ENCODE measurements at regions not wholly inside any gene's neighbourhood (a gene's known extent, or its start where the extent isn't known, plus 50 kb on each side); places are given as distances from the start of the nearest gene placed in this dataset.

DNA sequence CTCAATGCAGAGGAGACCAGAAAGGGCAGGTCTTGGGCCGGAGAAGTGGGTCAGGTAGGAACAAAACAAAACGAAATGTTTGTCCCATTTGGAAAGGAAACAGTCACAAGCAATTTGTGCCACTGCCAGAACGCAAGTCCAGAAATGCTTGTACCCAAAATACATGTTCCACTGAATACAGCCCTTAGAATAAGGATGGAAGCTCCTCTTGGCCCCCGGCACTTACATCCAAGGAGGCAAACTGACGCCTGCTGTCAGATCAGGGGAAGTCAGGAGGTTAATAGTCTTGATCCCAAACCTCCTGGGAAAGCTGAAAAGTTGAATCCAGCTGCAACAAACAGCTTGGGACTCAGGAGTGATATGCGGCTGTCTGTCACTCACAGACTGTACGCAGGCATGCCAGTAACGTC is 75.9 kb upstream of the GALNT2 start:
- no peak for DNase-seq (ENCODE audit: low read depth in 2 of 3, low spot score in 1 of 3)

DNA sequence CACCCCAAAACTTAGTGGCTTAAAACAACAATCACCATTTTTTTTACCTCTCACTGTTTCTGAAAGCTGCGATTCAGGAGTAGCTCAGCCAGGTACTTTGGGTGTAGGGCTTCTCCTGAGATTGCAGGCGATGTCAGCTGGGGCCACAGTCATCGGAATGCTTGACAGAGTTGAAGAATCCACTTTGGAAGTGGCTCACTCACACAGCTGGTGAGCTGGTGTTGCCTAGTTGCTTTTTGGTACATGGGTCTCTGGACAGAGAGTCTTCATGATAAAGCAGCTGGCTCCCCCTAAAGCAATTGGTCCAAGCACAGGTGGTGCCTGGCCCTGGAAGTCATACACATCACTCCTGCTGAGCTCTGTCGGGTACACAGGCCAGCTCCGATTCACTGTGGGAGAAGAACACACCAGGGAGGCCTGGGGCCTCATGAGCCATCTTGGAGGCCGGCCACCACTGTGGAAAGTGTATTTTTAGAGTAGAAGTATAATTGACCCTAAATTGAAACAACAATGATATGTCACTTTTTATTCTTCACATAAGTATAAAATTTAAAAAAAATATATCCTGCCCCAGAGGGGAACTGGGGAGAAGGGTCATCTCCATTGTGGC is 75.2 kb upstream of the GALNT2 start:
- no peak for DNase-seq (ENCODE audit: low read depth in 2 of 3, low spot score in 1 of 3)

DNA sequence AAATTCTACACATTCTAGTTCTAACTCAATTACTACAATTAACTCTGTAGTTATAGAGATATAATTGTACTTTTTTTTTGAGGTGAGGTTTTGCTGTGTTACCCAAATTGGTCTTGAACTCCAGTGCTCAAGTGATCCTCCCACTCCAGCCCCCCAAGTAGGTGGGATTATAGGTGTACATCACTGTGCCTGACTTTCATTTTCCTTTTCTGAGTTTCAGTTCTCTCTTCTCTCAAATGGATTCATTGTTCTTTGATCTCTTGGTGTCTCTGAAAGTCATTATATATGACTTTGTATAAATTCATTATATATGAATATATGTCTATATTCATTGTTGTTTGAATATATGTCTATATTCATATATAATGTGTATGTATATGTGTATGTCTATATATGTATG is 74.0 kb upstream of the GALNT2 start:
- DNase-seq (ENCODE audit: low read depth in 2 of 3, low spot score in 1 of 3): no peak

DNA sequence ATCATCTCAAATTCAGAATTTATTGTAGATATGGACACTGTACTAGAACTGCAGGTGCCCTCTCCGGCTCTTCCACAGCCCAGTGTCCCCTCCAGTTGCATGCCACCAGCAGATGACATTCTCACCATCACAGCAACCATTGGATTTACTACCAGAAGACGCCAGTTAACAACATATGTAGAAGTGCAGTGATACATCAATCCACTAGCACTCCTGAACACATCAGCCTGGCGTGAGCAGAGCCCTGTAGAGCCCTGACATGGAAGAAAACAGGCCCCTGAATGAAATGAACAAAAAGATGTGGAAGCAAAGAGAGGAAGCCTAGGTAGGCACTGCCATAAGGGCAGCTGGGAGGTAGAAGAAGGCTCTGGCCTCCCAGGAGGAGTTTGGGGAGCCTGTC is 73.1 kb upstream of the GALNT2 start:
- no peak for DNase-seq (ENCODE audit: low read depth in 2 of 3, low spot score in 1 of 3)

DNA sequence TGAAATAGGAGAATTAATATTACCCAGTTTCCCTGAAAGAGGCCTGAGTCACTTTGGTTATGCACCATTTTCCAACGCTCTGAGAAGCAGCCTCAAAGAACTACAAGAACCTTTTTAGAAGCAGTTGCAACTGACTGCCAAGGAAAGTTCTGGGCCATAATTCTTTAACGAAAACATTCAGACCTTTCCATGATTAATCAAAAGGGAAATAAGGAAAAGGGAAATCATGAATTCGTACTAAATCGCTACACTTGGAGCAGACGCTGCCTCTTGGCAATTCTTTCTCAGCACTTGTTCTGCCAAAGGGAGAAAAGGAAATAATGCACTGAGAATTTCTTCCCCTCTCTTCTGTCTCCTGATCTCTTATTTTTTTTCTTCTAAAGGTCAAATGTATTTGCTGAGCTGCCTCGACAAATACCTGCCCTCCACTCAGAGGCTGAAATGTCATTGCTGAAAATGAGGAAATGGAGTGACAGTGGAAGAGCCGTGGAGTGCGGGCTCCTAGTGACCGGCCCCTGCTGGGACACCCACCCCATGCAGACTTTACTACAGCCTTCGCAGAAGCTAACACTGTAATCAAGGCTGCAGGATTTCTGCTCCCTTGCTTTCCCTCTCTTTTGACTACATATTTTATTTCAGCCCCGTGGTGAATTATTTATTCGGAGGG is 67.9 kb upstream of the GALNT2 start:
- DNase-seq (ENCODE audit: low read depth in 2 of 3, low spot score in 1 of 3): no peak

DNA sequence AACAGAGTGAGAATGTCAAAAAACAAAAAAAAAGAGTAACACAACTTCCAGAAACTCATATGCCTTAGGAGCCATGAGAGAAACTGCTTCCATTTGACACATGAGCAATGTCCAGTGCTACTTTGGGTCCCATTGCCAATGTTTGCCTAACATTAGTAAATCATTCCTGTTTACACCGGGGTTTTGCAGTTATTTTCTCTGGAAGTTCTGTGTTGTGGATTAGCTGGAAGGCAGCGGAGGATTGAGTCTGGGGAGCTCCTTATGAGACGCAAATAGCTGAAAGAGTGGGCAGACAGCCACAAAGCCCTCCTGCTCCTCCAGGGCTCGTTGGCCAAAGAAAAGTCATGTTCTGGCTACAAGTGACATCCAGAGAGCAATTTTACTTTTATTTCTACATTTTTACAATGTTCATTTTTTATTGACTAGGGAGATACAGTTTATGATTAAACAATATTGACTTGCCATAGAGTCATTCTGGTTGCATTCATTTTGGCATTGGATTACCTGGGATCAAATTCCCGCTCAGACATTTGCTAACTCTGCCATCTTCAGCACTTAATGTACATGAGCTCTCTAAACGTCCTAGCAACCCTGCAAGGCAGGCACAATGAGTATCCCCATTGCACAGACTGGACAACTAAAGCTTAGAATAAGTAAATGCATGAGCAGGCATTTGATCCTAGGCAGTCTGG is 66.4 kb upstream of the GALNT2 start:
- DNase-seq (ENCODE audit: low read depth in 2 of 3, low spot score in 1 of 3): no peak

DNA sequence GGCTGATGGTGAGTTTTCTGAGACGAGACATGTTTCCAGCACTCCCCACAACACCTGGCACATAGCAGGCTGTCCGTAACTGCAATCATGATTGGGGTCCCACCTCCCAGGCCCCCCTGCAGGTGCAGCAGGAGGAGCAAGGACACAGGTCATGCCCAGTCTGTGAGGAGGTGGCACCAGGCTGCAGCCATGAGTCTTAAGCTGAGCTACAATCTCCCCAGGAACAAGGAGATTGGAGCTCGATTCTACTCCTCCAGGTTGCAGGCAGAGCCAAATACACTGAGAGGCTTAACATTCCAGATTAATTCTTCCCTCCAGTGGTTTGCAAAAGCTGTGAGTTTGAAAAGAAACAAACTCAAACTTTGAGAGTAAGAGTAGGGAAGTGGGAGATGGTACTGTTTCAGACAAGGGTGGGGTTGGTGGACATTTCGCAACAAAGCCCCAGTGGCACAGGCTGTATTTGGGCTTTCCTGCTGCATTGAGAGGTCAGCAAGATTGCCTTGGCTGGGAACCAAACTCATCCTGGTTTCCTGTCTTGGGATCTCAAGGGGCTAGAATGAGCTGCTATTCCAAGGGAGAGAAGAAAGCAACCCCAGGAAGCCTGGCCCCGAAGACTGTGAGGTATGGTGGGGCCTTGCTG is 64.8 kb upstream of the GALNT2 start:
- no peak for DNase-seq (ENCODE audit: low read depth in 2 of 3, low spot score in 1 of 3)

DNA sequence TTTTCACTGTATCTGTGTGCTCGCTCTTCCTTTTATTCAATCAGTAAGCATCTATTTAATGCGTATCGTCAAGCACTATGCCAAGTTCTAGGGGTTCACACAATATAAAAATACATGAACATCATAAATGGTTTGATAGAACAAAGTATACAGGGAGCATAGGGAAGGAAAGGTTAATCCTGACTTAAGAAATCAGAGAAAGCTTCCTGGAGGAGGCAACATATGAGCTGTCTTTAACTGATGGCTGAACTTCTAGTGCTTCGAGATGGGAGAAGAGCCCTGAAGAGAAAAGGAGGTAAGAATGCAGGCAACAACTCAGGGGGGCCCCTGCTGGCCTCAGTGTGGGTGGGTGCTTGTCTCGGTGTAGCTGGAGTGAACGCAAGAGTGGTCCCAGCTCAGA is 63.6 kb upstream of the GALNT2 start:
- DNase-seq (ENCODE audit: low read depth in 2 of 3, low spot score in 1 of 3): no peak

DNA sequence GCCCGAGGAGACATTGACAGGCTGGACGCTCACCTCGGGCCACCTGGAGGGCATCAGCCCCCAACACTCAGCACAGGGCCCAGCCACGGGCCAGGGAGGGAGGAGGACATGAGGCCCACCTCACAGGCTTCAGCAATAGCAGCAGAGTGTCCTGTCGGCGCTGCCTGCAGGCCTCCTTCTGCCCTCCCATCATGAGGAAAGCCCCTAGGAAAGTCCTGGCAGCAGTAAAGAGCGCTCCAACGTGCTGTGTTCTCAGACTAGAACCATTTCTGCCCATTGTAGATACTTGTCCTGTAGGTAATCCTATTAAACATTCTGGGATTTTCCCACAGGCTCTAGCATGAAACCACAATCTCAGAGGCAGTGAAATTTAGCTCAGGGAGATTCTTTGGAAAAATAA is 62.0 kb upstream of the GALNT2 start:
- DNase-seq (ENCODE audit: low read depth in 2 of 3, low spot score in 1 of 3): no peak

DNA sequence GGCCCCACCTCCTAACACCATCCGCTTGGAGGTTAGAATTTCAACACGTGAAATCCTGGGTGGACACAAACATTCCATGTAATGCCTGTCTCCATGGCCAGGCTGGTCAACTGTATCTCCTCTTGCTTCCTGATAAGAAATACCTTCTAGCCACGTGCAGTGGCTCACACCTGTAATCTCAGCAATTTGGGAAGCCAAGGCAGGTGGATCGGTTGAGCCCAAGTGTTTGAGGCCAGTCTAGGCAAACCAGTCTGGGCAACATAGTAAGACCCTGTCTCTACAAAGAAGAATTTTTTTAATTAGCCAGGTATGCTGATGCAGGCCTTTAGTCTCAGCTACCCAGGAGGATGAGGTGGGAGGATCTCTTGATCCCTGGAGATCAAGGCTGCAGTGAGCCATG is 58.3 kb upstream of the GALNT2 start:
- DNase-seq (ENCODE audit: low read depth in 2 of 3, low spot score in 1 of 3): no peak

DNA sequence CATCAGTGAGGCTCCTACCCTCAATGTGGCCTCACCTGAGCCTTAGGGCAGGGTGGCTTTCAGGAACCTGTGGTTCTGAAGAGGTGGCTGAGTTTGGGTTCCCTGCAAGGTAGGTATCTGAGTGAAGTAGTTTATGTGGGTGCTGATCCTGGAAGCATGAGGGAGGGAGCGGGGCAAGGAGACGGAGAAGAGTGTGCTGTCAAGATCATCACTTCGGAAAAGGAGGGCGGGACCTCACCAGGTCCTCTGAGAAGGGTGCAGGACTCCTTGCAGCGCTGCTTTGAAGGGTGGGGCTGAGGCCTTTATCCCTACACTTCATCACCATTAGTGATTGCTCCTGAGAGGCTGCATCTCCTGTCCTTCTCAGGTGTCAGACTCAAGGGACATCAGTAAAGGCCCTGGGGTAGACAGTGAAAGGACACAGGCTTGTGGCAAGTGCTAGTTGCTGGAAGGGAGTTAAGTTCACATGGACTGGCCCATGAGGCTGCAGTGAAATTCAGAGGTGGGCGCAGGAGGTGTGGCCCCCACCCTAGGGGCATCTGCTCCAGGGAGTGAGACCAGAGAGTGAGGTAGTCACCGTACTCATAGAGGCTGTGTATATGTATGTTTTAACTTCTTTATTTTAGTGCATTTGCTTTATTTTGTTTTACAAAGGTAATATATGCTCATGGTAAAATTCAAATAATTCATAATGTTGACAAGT is 57.3 kb upstream of the GALNT2 start:
- DNase-seq (ENCODE audit: low read depth in 2 of 3, low spot score in 1 of 3): no peak

DNA sequence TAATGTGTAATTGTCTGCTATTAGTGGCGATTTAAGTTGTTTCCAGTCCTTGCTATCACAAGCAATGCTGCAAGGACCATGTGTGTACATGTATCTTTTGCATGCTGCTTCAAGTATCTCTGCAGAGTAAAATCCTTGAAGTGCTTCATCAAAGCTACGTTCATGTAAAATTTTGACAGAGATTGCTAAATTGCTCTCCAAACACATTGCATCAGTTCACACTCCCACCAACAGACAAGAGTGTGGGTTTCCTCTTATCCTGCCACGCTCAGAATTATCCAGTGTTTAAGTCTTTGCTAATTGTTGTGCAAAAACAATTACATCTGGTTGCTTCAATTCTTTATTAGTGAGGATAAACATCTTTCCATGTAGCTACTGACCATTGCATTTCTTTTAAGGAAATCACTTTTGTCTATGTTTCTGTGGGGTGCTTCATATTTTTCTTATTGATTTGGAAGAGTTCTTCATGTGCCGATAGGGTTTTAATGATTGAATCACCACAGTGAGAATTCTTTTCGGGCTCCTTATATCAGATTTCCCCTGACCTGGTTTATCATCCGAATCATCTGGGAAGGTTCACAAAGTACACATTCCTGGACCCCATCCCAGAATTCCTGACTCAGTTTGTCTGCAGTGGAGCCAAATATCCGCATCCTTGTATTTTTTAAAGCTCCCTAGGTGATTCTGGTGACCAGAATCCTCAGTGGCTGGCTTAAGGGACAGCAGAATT is 56.3 kb upstream of the GALNT2 start:
- no peak for DNase-seq (ENCODE audit: low read depth in 2 of 3, low spot score in 1 of 3)

DNA sequence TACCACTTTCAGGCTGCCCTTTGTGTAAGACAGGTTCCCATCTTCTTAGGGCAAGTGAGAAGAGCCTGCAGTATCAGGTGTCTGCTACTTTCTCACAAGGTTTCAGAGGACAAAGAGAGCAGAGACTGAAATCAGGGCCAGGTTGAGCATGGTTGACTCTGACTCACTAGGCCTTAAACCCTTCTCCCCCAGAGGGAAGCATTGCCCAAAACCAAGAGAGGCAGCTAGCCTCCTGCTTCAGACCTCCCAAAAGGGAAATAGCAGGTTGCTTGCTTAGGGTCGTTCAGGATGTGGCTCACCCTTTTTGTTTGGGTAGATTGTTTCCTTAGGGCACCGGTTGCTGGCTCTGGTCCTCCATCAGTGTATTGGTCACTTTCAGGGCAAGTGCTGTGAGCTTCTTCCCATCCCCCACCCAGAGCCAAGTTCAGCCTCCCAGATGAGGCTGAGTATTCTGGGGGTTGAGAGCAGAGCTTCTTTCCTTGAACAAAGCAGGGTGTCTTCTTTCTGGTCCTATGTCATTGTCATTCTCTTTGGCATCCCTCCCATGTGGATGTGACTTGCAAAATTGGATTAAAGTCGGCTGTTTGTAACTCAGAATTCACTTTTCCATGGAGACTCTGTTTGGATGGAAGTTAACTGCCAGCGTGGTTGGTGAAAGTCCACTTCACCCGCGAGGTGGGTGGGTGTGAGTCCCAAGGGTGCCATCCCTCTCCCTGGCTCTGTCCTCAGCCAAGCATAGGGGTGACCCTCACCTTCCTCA is 55.5 kb upstream of the GALNT2 start:
- DNase-seq (ENCODE audit: low read depth in 2 of 3, low spot score in 1 of 3): no peak

DNA sequence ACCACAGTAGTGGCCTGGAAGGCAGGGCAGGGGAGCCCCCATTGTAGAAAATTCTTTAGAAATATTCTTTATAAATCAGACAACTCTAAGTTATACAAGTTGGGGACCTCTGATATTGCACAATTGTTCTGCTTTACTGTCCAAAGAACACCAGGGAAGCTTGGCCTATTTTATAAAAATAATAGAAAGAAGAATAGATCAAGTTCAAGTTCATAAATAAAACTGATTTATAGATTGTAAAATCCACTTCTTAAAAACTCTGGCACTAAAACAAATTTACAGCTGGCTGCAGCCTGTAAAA is 55.0 kb upstream of the GALNT2 start:
- DNase-seq (ENCODE audit: low read depth in 2 of 3, low spot score in 1 of 3): no peak

DNA sequence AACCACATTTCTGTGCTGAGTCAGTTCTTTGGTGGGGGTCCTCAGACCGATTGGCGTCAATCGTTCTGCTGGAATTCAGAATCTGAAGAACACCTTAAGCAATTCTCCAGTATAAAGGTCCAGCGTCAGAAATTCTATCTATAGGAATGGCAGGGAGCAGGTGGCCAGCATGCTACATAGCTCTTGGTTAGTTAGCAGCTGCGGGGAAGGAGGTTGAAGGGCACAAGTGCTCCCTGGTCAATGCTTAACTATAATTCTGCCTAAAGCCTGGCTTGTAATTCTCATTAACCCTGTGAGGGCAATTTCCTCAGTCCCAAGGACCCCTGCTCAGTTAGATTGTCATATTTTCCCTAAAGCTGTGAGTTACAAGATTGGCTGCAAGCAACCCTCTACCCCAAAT is 54.3 kb upstream of the GALNT2 start:
- DNase-seq (ENCODE audit: low read depth in 2 of 3, low spot score in 1 of 3): no peak

DNA sequence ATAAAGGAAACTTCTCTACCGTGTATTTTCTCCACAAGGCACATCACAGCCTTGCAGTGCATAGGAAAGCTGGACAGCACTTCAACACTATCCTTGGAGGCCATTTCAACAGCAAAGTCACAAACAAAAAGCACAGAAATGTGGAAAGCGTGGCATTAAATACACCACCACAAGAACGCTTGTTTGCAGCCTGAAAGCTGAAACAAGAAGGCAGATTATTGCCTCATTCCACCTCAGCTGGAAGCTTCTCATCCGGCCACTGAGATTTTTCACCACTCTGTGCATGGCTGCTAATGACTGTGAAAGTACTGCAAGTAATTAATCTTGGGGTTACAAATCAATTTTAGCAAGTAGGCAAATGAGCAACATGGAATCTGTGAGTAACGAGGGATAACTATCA is 50.9 kb upstream of the GALNT2 start:
- no peak for DNase-seq (ENCODE audit: low read depth in 2 of 3, low spot score in 1 of 3)

Measured in stimulated activated CD4-positive, alpha-beta T cell treated with anti-CD3 and anti-CD28 coated beads, Interleukin-12 subunit alpha, Interleukin-12 subunit beta, amount 100 ng/mL, for 48 hours (primary cell).